ENCODE measurements at regions not wholly inside any gene's neighbourhood (a gene's known extent, or its start where the extent isn't known, plus 50 kb on each side); places are given as distances from the start of the nearest gene placed in this dataset.

- TF ChIP-seq CTCF (IDR thresholded peaks at IDR 0.05) (no peak), POLR2A (IDR thresholded peaks at IDR 0.05) (no peak)
These were observed 103.9 kb upstream of the SYT6 start for GRCh38 chr1:114257554-114257953.

All from esophagus squamous epithelium (tissue), 4 donors.